C4-2B (cell line): ENCODE measurements at regions not wholly inside any gene's neighbourhood (a gene's known extent, or its start where the extent isn't known, plus 50 kb on each side); places are given as distances from the start of the nearest gene placed in this dataset.

Source experiments
- H3K27ac ChIP-seq: fragments of 450-650 bp; 2 replicates; pipeline ENCODE4 v1.5.1; 2017
- ZFX ChIP-seq: fragments of 450-650 bp; IDR thresholded peaks from 2 replicates; pipeline ENCODE4 v1.6.1; 2017
- TF ChIP-seq, protein P1 (sequence below): fragments of 450-650 bp; conservative IDR thresholded peaks from 2 replicates; pipeline ENCODE4 v1.5.1; 2017; ENCODE audit warnings: mild to moderate bottlenecking

DNA sequence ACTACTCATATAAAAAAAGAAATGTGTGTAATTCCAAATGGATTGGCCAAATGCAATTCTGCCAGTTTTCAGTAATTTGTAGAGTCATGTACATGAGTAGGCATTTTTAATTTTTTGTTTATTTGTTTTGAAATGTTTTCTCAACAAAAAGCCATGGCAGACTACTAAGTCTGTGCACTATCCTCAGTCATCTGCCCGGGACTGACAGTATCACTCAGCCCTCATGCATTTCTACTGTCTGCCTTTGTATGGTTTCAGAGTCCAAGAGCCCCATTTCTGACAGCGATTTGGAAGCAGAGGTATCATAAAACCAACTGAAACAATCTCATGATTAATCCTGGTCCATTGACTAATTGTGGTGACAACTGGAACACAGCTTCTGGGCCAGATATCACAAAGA lies 109.9 kb upstream of the NYAP2 start:
- no peak overlapping the region for H3K27ac ChIP-seq
- no peak for TF ChIP-seq ZFX
- TF ChIP-seq, protein P1, sequence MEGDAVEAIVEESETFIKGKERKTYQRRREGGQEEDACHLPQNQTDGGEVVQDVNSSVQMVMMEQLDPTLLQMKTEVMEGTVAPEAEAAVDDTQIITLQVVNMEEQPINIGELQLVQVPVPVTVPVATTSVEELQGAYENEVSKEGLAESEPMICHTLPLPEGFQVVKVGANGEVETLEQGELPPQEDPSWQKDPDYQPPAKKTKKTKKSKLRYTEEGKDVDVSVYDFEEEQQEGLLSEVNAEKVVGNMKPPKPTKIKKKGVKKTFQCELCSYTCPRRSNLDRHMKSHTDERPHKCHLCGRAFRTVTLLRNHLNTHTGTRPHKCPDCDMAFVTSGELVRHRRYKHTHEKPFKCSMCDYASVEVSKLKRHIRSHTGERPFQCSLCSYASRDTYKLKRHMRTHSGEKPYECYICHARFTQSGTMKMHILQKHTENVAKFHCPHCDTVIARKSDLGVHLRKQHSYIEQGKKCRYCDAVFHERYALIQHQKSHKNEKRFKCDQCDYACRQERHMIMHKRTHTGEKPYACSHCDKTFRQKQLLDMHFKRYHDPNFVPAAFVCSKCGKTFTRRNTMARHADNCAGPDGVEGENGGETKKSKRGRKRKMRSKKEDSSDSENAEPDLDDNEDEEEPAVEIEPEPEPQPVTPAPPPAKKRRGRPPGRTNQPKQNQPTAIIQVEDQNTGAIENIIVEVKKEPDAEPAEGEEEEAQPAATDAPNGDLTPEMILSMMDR = no peak

- no peak overlapping the region for H3K27ac ChIP-seq
- no peak for TF ChIP-seq ZFX
- TF ChIP-seq, protein P1 = no peak
Observed at GRCh38 chr2:225288986-225289385, 110.5 kb upstream of the NYAP2 start.

- TF ChIP-seq, protein P1 = peak; percentile 83
- TF ChIP-seq ZFX = no peak
- no peak overlapping the region for H3K27ac ChIP-seq
Observed at GRCh38 chr2:225282858-225283710, 116.4 kb upstream of the NYAP2 start.

DNA sequence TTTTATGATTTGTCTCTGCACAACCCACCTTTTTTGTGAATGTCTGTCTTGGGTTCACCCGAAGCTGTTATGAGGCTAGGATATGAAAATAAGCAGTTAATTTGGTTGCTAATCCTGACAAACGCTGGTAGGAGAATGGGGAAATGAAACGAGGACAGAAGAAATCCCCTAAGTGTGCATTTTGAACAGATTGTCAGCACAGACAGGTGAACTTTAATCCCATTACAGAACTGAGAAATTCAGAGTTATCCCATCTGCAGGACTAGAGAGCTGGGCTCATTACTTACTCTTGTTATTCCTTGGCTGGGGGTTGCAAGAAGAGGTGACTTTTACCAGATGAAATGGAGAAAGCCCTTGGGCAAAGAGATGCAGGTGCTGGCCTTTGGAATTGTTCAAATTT lies 123.3 kb upstream of the NYAP2 start:
- H3K27ac ChIP-seq = no peak overlapping the region
- TF ChIP-seq, protein P1 = no peak
- TF ChIP-seq ZFX = no peak

GRCh38 chr2:225275443-225275842 lies 124.1 kb upstream of the NYAP2 start:
- TF ChIP-seq, protein P1 = no peak
- no peak for TF ChIP-seq ZFX
- no peak overlapping the region for H3K27ac ChIP-seq

- no peak overlapping the region for H3K27ac ChIP-seq
- TF ChIP-seq ZFX = no peak
- TF ChIP-seq, protein P1 = no peak
Observed at GRCh38 chr2:225274751-225275150, 124.8 kb upstream of the NYAP2 start.

DNA sequence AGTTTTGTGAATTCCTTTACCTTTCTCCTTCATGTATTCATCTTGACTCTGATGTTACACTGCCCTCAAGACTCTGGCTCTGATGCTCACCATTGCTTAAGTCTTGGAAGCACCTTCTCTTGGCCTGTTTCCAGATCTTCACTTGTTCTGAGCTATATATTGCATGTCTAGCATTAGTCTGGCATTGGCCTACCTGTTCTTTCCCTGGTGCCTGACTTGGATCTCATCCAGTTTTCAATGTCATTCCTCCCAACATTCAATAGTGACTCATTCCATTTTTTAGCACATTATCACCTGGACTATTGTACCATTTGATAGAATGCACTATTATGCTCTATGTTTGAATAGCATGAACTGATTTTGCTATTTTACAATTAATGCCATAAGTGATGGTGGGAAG lies 127.3 kb upstream of the NYAP2 start:
- TF ChIP-seq, protein P1 = no peak
- TF ChIP-seq ZFX = no peak
- H3K27ac ChIP-seq = no peak overlapping the region
